Gastrocnemius medialis (tissue), 4 donors: ENCODE measurements at regions not wholly inside any gene's neighbourhood (a gene's known extent, or its start where the extent isn't known, plus 50 kb on each side); places are given as distances from the start of the nearest gene placed in this dataset.

Experiments used
- ATAC-seq, 2 donors: fragments of 150-250 bp; one replicate each; pipeline ENCODE4 v1.9.1; 2016
- DNase-seq, 2 donors: peaks; one replicate each; pipeline ENCODE4 v3.0.0-alpha.2; 2019
- H3K27ac ChIP-seq, 4 donors: fragments of 200-600 bp; sonication (generic); 1 replicate in 1 of 4; 2 replicates in 3 of 4; pipeline ENCODE4 v1.5.1; 2016 to 2018; ENCODE audit warnings: mild to moderate bottlenecking in 2 of 4, moderate library complexity in 1 of 4
- H3K27me3 ChIP-seq, 3 donors: fragments of 200-600 bp; sonication (generic) in 2 of 3; 1 replicate in 1 of 3; 2 replicates in 2 of 3; pipeline versions ENCODE4 v1.5.1 to v1.6.0; 2016 to 2019; ENCODE audit warnings: mild to moderate bottlenecking in 1 of 3, moderate library complexity in 1 of 3
- H3K36me3 ChIP-seq, 2 donors: fragments of 200-600 bp; sonication (generic) in 1 of 2; one replicate each; pipeline ENCODE4 v1.5.1; 2017 to 2018
- H3K4me1 ChIP-seq, 2 donors: fragments of 200-600 bp; sonication (generic) in 1 of 2; one replicate each; pipeline ENCODE4 v1.5.1; 2016 to 2017; ENCODE audit warnings: mild to moderate bottlenecking in 2 of 2
- H3K4me3 ChIP-seq, 4 donors: fragments of 200-600 bp; sonication (generic) in 3 of 4; 1 replicate in 1 of 4; 2 replicates in 3 of 4; pipeline ENCODE4 v1.5.1; 2016 to 2019; ENCODE audit warnings: mild to moderate bottlenecking in 2 of 4
- H3K9me3 ChIP-seq, 3 donors: fragments of 200-600 bp; sonication (generic) in 2 of 3; 1 replicate in 1 of 3; 2 replicates in 2 of 3; pipeline ENCODE4 v1.5.1; 2016 to 2019
- POLR2A ChIP-seq, 2 donors: fragments of 450-650 bp; IDR thresholded peaks; one replicate each; pipeline ENCODE4 v1.6.1; 2017; ENCODE audit warnings: antibody characterized with exemption in 2 of 2, mild to moderate bottlenecking in 2 of 2, moderate library complexity in 2 of 2
- in situ Hi-C, 4 donors: fragments of 200-750 bp; cut with MboI; loops; one replicate each; pipeline versions ENCODE4 v1.15.0 to v1.8.0; 2017; ENCODE audit warnings: low sequenced_read_pairs in 4 of 4
- intact Hi-C: fragments of 100-400 bp; cut with DNase I; formaldehyde crosslinking; loops from one replicate; pipeline ENCODE4 v1.15.1; 2023; ENCODE audit warnings: low total_unique reads
- TF ChIP-seq, protein P1 (sequence below), 5 experiments: fragments of 450-650 bp in 3 of 5; fragments of 200-600 bp in 2 of 5; sonication (generic) in 2 of 5; IDR thresholded peaks in 4 of 5; conservative IDR thresholded peaks in 1 of 5; 1 replicate in 4 of 5; 2 replicates in 1 of 5; pipeline ENCODE4 v1.5.1; 2016 to 2019; ENCODE audit warnings: antibody characterized with exemption in 5 of 5, mild to moderate bottlenecking in 3 of 5, moderate library complexity in 3 of 5

- Histone ChIP-seq H3K4me1 (no peaks in the 10 kb centered on the region), H3K27me3 (no peaks in the 10 kb centered on the region), H3K27ac (no peak overlapping the region), H3K4me3 (no peak overlapping the region), H3K36me3 (no peaks in the 10 kb centered on the region), H3K9me3 (no peaks in the 10 kb centered on the region)
- intact Hi-C loops (no loop called here), in situ Hi-C loops (no loop called here)
- no peak for DNase-seq
- no peak for TF ChIP-seq POLR2A (IDR thresholded peaks at IDR 0.05)
- TF ChIP-seq, protein P1, sequence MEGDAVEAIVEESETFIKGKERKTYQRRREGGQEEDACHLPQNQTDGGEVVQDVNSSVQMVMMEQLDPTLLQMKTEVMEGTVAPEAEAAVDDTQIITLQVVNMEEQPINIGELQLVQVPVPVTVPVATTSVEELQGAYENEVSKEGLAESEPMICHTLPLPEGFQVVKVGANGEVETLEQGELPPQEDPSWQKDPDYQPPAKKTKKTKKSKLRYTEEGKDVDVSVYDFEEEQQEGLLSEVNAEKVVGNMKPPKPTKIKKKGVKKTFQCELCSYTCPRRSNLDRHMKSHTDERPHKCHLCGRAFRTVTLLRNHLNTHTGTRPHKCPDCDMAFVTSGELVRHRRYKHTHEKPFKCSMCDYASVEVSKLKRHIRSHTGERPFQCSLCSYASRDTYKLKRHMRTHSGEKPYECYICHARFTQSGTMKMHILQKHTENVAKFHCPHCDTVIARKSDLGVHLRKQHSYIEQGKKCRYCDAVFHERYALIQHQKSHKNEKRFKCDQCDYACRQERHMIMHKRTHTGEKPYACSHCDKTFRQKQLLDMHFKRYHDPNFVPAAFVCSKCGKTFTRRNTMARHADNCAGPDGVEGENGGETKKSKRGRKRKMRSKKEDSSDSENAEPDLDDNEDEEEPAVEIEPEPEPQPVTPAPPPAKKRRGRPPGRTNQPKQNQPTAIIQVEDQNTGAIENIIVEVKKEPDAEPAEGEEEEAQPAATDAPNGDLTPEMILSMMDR (IDR thresholded peaks at IDR 0.05 in 4 of 5, conservative IDR thresholded peaks at IDR 0.05 in 1 of 5), result no peak
- ATAC-seq, result no peak
Observed at GRCh38 chr4:144342949-144343760, 202.6 kb upstream of the GYPA start.

DNA sequence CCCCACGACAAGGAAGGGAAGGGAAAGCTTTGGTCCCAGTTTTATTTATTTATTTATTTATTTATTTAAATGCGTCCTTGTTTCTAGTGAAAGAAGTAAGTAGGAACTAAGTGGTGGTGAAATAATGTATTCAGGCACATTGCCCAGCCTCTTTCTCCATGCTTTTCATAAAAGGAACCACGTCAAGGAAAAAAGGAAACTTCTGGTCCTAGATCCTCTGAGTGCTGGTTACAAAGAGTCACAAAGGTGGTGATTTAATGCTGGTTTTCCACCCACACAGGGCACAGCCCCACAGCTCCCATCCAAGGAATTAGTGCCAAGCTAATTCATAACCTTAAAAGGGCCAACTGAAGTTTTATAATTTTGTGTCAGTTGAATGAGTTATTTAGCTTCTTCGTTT is 206.6 kb upstream of the GYPA start:
- ATAC-seq, result no peak
- in situ Hi-C loops (no loop called here), intact Hi-C loops (no loop called here)
- Histone ChIP-seq H3K36me3 (no peaks in the 10 kb centered on the region), H3K4me3 (no peak overlapping the region), H3K9me3 (no peaks in the 10 kb centered on the region), H3K27me3 (no peaks in the 10 kb centered on the region), H3K4me1 (no peaks in the 10 kb centered on the region), H3K27ac (no peak overlapping the region)
- TF ChIP-seq, protein P1 (IDR thresholded peaks at IDR 0.05 in 4 of 5, conservative IDR thresholded peaks at IDR 0.05 in 1 of 5), result no peak
- no peak for TF ChIP-seq POLR2A (IDR thresholded peaks at IDR 0.05)
- DNase-seq, result no peak

DNA sequence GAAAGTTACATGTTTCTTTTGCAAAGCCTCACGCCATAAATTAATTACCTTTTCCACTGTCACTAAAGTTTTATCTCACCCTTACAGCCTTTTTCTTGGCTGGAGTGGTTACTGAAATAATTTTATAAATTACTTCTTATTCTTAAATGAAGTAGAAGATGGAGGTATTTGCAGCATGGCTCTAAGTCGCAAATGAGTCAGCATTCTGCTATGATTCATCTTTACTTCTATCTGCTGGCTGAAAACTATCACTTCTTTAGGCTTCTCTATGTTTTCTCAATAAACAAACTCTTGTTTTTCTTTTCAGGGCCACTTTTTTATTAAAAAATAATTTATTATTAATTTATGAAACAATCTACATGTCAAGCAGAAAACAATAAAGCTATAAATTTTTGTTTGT is 210.2 kb upstream of the GYPA start:
- intact Hi-C loops (no loop called here), in situ Hi-C loops (no loop called here)
- DNase-seq (no peak), ATAC-seq (no peak)
- TF ChIP-seq, protein P1 (IDR thresholded peaks at IDR 0.05 in 4 of 5, conservative IDR thresholded peaks at IDR 0.05 in 1 of 5), result no peak
- TF ChIP-seq POLR2A (IDR thresholded peaks at IDR 0.05), result no peak
- Histone ChIP-seq H3K36me3 (no peaks in the 10 kb centered on the region), H3K27ac (no peak overlapping the region), H3K4me3 (no peak overlapping the region), H3K9me3 (no peaks in the 10 kb centered on the region), H3K4me1 (no peaks in the 10 kb centered on the region), H3K27me3 (peaks cover 0 to 3% (median 0%) of the 10 kb centered on the region in 3 donors)

DNA sequence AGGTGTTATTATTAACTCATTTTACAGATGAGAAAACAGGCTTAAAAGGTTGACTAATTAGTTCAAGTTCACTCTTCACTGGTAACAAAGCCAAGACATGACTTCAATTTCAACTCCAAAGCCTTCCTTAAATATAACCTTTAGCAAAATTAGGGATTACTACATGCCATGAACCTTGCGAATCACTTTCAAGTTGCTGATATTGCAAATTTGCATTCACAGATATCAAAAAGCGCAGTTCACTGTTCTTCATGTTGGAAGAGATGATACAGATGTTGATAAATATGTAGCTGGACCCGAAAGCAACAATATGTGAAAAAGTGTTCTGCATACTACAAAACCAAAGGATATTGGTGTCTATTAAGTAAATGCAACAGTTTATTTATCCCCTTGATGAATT is 210.8 kb upstream of the GYPA start:
- intact Hi-C loops, result no loop called here
- Histone ChIP-seq H3K4me3 (no peak overlapping the region), H3K27me3 (peaks cover 0 to 3% (median 0%) of the 10 kb centered on the region in 3 donors), H3K27ac (no peak overlapping the region), H3K36me3 (no peaks in the 10 kb centered on the region), H3K9me3 (no peaks in the 10 kb centered on the region), H3K4me1 (peaks cover 0 to 4% of the 10 kb centered on the region in 2 donors)
- DNase-seq (no peak), ATAC-seq (no peak)
- in situ Hi-C loops, result no loop called here
- no peak for TF ChIP-seq POLR2A (IDR thresholded peaks at IDR 0.05)
- TF ChIP-seq, protein P1 (IDR thresholded peaks at IDR 0.05 in 4 of 5, conservative IDR thresholded peaks at IDR 0.05 in 1 of 5), result no peak
